ENCODE measurements at regions not wholly inside any gene's neighbourhood (a gene's known extent, or its start where the extent isn't known, plus 50 kb on each side); places are given as distances from the start of the nearest gene placed in this dataset.
"Not testable (repeated sequence)": the region's sequence is repeated elsewhere in the genome, so short reads cannot be mapped to it uniquely, and the experiment has no call there.

- DNase-seq = no peak
These were observed 148.4 kb downstream of the C3orf38 start for GRCh38 chr3:88298189-88298588.

GRCh38 chr3:88301273-88301995, 151.7 kb downstream of the C3orf38 start:
- no peak for DNase-seq

- no peak for DNase-seq
These were observed 152.2 kb downstream of the C3orf38 start for GRCh38 chr3:88301996-88302393.

- not testable (repeated sequence) for DNase-seq
These were observed 153.7 kb downstream of the C3orf38 start for GRCh38 chr3:88303331-88303904.

- no peak for DNase-seq
These were observed 157.9 kb downstream of the C3orf38 start for GRCh38 chr3:88307666-88308065.

- DNase-seq = no peak
These were observed 162.1 kb downstream of the C3orf38 start for GRCh38 chr3:88311826-88312225.

GRCh38 chr3:88312256-88312655, 162.5 kb downstream of the C3orf38 start:
- no peak for DNase-seq

- no peak for DNase-seq
These were observed 168.3 kb downstream of the C3orf38 start for GRCh38 chr3:88318067-88318466.

- no peak for DNase-seq
These were observed 171.7 kb downstream of the C3orf38 start for GRCh38 chr3:88321363-88322050.

GRCh38 chr3:88324788-88325187, 175.0 kb downstream of the C3orf38 start:
- DNase-seq = no peak

- no peak for DNase-seq
These were observed 184.6 kb downstream of the C3orf38 start for GRCh38 chr3:88334187-88334868.

- DNase-seq = no peak
These were observed 187.1 kb downstream of the C3orf38 start for GRCh38 chr3:88336894-88337293.

GRCh38 chr3:88343264-88343663, 193.5 kb downstream of the C3orf38 start:
- no peak for DNase-seq

- DNase-seq = no peak
These were observed 196.9 kb downstream of the C3orf38 start for GRCh38 chr3:88346643-88347042.

- DNase-seq = no peak
These were observed 212.7 kb downstream of the C3orf38 start for GRCh38 chr3:88362428-88362827.

GRCh38 chr3:88364926-88365325, 215.2 kb downstream of the C3orf38 start:
- DNase-seq = no peak

GRCh38 chr3:88369337-88369736, 219.6 kb downstream of the C3orf38 start:
- no peak for DNase-seq

GRCh38 chr3:88369767-88370166, 220.0 kb downstream of the C3orf38 start:
- DNase-seq = no peak

- DNase-seq = no peak
These were observed 235.3 kb downstream of the C3orf38 start for GRCh38 chr3:88385090-88385489.

- no peak for DNase-seq
These were observed 248.8 kb downstream of the C3orf38 start for GRCh38 chr3:88398581-88398980.

- DNase-seq = no peak
These were observed 253.6 kb downstream of the C3orf38 start for GRCh38 chr3:88403319-88403718.

- DNase-seq = no peak
These were observed 258.3 kb downstream of the C3orf38 start for GRCh38 chr3:88408097-88408496.

GRCh38 chr3:88408935-88409334, 259.2 kb downstream of the C3orf38 start:
- DNase-seq = no peak

- DNase-seq = no peak
These were observed 260.5 kb downstream of the C3orf38 start for GRCh38 chr3:88410259-88410658.

All from amniotic stem cell (primary cell).